MCF 10A (cell line): ENCODE measurements at regions not wholly inside any gene's neighbourhood (a gene's known extent, or its start where the extent isn't known, plus 50 kb on each side); places are given as distances from the start of the nearest gene placed in this dataset.

Source experiments
- BruUV-seq: library from RNA; stranded (reverse); fragments of 400-500 nt; replicated peaks from 2 replicates; lab custom pipeline; 2021; lab: Mats Ljungman, UMichigan
- CTCF ChIA-PET: fragments of 300-600 bp; sonication (Branson Sonifier 250); formaldehyde crosslinking; extraction: SDS; loops from one replicate; lab custom pipeline; 2021; ENCODE audit warnings: antibody characterized with exemption, inconsistent platforms; lab: Yijun Ruan, JAX
- POLR2A ChIA-PET: fragments of 300-600, 350-650 bp; sonication (Branson Sonifier 250); formaldehyde crosslinking; extraction: SDS; loops from one replicate; lab custom pipeline; 2020; ENCODE audit warnings: antibody characterized with exemption, inconsistent platforms; lab: Yijun Ruan, JAX
- DNase-seq: peaks from one replicate; pipeline ENCODE4 v3.0.0-alpha.2; 2018; ENCODE audit not compliant: unreplicated experiment
- H3K27ac Mint-ChIP-seq: one replicate; pipeline ENCODE4 v1.8.0; 2022; ENCODE audit warnings: mild to moderate bottlenecking, low read depth, mixed read lengths; ENCODE audit not compliant: unreplicated experiment
- H3K27me3 Mint-ChIP-seq: one replicate; pipeline ENCODE4 v1.8.0; 2022; ENCODE audit warnings: mixed read lengths; ENCODE audit not compliant: insufficient read depth, unreplicated experiment
- H3K36me3 Mint-ChIP-seq: one replicate; pipeline ENCODE4 v1.8.0; 2022; ENCODE audit warnings: mild to moderate bottlenecking, moderate library complexity, mixed read lengths; ENCODE audit not compliant: insufficient read depth, unreplicated experiment
- H3K4me1 Mint-ChIP-seq: one replicate; pipeline ENCODE4 v1.8.0; 2022; ENCODE audit warnings: mixed read lengths; ENCODE audit not compliant: insufficient read depth, unreplicated experiment
- H3K4me3 Mint-ChIP-seq: one replicate; pipeline ENCODE4 v1.8.0; 2022; ENCODE audit warnings: mild to moderate bottlenecking, moderate library complexity, mixed read lengths; ENCODE audit not compliant: unreplicated experiment
- H3K9me3 Mint-ChIP-seq: one replicate; pipeline ENCODE4 v1.8.0; 2022; ENCODE audit warnings: mixed read lengths; ENCODE audit not compliant: unreplicated experiment
- CTCF ChIP-seq: fragments of 200-600 bp; IDR thresholded peaks from one replicate; pipeline ENCODE4 v1.8.0; 2022; ENCODE audit warnings: antibody characterized with exemption, mild to moderate bottlenecking; ENCODE audit not compliant: unreplicated experiment
- intact Hi-C: fragments of 100-400 bp; cut with micrococcal nuclease; formaldehyde crosslinking; loops from 2 replicates; pipeline ENCODE4 v1.14.1; 2022

- BruUV-seq, result no TSS peak
- Mint-ChIP-seq H3K27ac (no peak overlapping the region), H3K4me1 (no peaks in the 10 kb centered on the region)
Measured at GRCh38 chr2:58495806-58496205, 254.7 kb upstream of the FANCL start.

GRCh38 chr2:58494071-58494501 is 253.0 kb upstream of the FANCL start:
- H3K4me3 Mint-ChIP-seq, result no peak overlapping the region
- H3K36me3 Mint-ChIP-seq, result no peaks in the 10 kb centered on the region
- intact Hi-C loops, result no loop called here
- no peaks in the 10 kb centered on the region for H3K4me1 Mint-ChIP-seq
- H3K27me3 Mint-ChIP-seq, result no peaks in the 10 kb centered on the region
- no peak overlapping the region for H3K27ac Mint-ChIP-seq
- ChIA-PET CTCF (no interaction called here), POLR2A (no interaction called here)
- no TSS peak for BruUV-seq
- TF ChIP-seq CTCF, result no peak
- no peak for DNase-seq
- no peaks in the 10 kb centered on the region for H3K9me3 Mint-ChIP-seq

More at GRCh38 chr2:58495806-58496205, 254.7 kb upstream of the FANCL start:
- DNase-seq, result no peak
- Mint-ChIP-seq H3K4me3 (no peak overlapping the region), H3K9me3 (no peaks in the 10 kb centered on the region), H3K36me3 (no peaks in the 10 kb centered on the region), H3K27me3 (no peaks in the 10 kb centered on the region)
- intact Hi-C loops, result no loop called here
- POLR2A ChIA-PET, result no interaction called here
- no peak for TF ChIP-seq CTCF
- CTCF ChIA-PET, result interaction anchor here (0.7 to 0.9 kb wide), 2 partner anchors 46 to 147 kb away, joined by 3 read pairs; no protein-coding TSS in a partner anchor

GRCh38 chr2:58484629-58485028 is 243.5 kb upstream of the FANCL start:
- CTCF ChIA-PET, result no interaction called here

GRCh38 chr2:58484221-58484620 is 243.1 kb upstream of the FANCL start:
- TF ChIP-seq CTCF, result no peak
- ChIA-PET POLR2A (no interaction called here), CTCF (no interaction called here)
- no peaks in the 10 kb centered on the region for H3K27me3 Mint-ChIP-seq
- no TSS peak for BruUV-seq
- H3K4me3 Mint-ChIP-seq, result no peak overlapping the region
- H3K4me1 Mint-ChIP-seq, result peaks cover 7% of the 10 kb centered on the region
- H3K27ac Mint-ChIP-seq, result no peak overlapping the region
- H3K36me3 Mint-ChIP-seq, result no peaks in the 10 kb centered on the region
- peaks cover 12% of the 10 kb centered on the region for H3K9me3 Mint-ChIP-seq
- intact Hi-C loops, result no loop called here
- DNase-seq, result no peak

More at GRCh38 chr2:58484629-58485028, 243.5 kb upstream of the FANCL start:
- no peak overlapping the region for H3K27ac Mint-ChIP-seq
- H3K9me3 Mint-ChIP-seq, result peaks cover 12% of the 10 kb centered on the region
- DNase-seq, result no peak
- no peaks in the 10 kb centered on the region for H3K27me3 Mint-ChIP-seq
- peaks cover 7% of the 10 kb centered on the region for H3K4me1 Mint-ChIP-seq
- no peak for TF ChIP-seq CTCF
- intact Hi-C loops, result no loop called here
- no peak overlapping the region for H3K4me3 Mint-ChIP-seq
- no TSS peak for BruUV-seq
- H3K36me3 Mint-ChIP-seq, result no peaks in the 10 kb centered on the region
- POLR2A ChIA-PET, result no interaction called here
